ENCODE measurements at regions not wholly inside any gene's neighbourhood (a gene's known extent, or its start where the extent isn't known, plus 50 kb on each side); places are given as distances from the start of the nearest gene placed in this dataset.
"Not testable (repeated sequence)": the region's sequence is repeated elsewhere in the genome, so short reads cannot be mapped to it uniquely, and the experiment has no call there.

DNA sequence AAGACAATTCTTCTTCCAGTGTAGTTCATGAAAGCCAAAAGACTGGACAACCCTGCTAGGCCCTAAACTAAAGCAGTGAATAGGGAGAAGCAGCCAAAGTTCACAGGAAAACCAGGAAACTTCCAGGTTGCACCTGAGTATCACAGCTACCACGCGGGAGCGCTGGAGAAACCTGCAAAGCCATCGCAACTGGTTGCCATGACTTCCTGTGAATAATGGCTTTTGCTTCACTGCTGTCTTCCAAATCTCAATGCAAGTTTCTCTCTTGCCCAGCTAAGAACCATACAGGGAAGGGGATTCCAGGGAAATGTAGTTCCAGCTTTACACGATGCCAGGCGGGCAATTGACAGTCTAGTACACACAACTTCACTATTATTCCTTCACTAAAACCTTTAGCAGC is 114.1 kb downstream of the GXYLT1 start:
- no peak for DNase-seq (ENCODE audit: low spot score)

DNA sequence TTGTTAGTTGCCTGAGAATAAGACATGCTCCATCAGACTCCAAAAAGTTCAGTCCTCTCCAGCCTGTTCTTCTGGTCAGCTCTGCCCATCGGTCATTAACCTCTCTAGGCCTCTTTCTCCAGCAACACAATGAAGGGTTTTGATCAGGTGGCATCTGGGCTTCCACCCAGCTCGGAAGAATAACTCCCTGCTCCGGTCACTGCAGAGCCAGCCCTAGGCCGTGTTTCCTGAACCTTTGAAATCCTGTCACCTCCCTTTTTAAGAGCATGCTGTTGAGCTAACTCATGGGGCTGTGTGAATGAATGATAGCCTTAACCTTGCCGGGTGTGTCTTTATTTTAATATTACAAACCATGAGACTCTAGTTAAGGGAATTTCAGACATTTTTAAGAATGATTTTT is 117.1 kb downstream of the GXYLT1 start:
- DNase-seq (ENCODE audit: low spot score) = no peak

DNA sequence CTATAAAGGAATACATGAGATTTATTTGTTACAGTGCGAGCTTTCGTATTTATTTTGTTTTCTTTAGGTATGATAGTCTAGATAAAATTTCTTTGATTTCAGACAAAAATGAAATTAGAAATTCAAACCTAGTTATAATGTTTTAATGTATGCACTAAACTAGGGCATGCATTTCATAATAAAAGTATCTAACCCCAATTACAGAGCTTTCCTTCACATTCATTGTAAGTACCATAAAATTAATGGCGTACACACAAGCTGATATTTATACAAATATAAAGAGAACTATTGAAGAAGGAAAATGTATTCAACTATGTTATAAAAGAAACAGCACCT is 120.2 kb downstream of the GXYLT1 start:
- no peak for DNase-seq (ENCODE audit: low spot score)

DNA sequence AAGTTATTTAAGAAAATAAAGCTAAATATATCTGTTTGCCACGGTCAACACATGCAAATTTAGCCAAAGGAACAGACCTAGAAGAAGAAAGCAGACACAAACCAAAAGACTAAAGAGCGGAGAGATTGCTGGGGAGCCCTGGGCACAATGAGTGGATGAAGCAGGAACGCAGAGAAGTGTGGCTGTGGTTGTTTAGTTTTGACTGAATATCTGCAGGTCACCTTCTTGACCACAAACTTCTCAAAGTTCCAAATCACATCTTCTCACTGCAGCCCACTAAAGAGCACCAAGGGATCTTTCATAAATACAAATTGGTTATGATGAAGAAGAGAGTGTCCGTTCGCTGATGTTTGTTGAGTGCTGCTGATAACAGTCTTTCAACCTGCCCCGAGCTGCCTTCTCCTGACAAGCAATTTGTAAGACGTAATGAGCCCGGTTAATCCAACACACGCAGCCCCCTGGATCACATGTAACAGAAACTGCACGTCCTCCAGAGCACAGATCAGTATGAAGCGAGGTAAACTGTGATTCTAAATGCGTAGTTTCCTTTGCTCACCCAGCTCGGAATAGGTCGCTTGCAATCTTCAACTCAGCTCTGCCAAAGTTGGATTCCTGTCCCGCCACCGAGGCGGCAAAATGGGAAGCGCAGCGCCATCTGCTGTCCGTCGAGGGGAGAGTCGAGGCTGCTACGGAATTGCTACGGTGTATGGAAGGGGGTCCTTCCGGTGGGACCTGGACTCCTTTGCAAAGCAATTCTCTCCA is 120.8 kb downstream of the GXYLT1 start:
- peak; percentile 83 for DNase-seq (ENCODE audit: low spot score)

DNA sequence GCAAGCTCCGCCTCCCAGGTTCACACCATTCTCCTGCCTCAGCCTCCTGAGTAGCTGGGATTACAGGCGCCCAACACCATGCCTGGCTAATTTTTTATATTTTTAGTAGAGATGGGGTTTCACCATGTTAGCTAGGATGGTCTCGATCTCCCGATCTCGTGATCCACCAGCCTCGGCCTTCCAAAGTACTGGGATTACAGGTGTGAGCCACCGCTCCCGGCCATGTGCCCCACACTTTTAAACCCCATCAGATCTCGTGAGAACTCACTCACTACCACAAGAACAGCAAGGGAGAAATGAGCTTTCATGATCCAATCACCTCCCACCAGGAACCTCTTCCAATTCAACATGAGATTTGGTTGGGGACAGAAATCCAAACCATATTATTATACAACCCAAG is 122.7 kb downstream of the GXYLT1 start:
- not testable (repeated sequence) for DNase-seq (ENCODE audit: low spot score)

DNA sequence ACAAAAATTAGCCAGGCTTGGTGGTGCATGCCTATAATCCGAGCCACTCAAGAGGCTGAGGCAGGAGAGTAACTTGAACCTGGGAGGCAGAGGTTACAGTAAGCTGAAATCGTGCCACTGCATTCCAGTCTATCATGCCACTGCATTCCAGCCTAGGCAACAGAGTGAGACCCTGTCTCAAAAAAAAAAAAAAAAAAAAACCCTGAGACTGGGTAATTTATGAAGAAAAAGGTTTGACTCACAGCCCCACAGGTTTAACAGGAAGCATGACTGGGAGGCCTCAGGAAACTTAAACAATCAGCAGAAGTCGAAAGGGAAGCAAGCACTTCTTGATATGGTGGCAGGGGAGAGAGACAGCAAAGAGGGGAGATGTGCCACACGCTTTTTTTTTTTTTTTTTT is 123.2 kb downstream of the GXYLT1 start:
- DNase-seq (ENCODE audit: low spot score) = no peak

DNA sequence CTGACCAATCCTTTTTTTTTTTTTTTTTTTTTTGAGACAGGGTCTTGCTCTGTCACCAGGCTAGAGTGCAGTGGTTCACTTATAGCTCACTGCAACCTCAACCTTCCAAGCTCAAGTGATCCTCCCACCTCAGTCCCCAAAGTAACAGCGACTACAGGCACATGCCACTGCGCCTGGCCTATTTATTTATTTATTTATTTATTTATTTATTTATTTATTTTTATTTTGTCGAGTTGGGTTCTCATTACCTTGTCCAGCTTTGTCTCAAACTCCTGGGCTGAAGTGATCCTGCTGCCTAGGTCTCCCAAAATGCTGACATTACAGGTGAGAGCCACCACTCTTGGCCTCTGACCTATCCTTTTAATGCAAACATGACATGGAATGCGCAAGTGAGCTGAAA is 124.4 kb downstream of the GXYLT1 start:
- DNase-seq (ENCODE audit: low spot score) = no peak

DNA sequence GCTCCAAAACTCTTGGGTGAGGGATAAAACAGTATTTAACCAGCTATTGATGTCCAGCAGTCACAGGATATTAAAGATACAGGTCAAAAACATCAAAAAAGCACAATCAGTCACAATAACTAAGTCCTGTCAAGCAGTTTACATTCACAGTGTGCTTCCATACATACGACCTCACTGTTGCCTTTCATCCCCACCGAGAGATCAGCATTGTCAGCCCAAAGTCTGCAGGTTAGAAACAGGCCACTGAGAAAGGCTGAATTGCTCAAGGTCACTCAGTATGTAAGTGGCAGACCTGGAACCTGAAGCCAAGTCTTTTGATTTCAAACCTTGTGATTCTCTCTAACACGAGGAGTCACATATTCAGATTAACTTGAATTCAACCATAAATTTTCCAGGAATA is 124.9 kb downstream of the GXYLT1 start:
- DNase-seq (ENCODE audit: low spot score) = no peak

DNA sequence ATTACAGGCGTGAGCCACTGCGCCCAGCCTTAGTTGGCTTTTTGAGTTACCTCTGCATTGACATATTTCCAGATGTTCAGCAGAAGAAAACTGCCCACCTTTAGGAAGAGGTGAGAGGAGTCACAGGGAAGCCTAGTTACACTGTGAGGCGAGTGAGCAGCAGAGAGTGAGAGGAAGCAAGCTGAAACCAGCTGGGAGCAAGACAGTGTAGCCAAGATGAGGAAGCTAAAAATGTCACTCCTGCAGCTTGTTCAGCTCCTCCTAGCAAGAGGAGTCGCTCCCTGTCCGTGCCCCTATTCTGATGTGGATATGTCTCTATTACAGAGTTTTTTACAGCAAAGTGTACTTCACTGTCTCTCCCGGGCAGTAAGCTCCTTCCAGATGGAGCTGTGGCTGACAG is 127.6 kb downstream of the GXYLT1 start:
- DNase-seq (ENCODE audit: low spot score) = no peak

DNA sequence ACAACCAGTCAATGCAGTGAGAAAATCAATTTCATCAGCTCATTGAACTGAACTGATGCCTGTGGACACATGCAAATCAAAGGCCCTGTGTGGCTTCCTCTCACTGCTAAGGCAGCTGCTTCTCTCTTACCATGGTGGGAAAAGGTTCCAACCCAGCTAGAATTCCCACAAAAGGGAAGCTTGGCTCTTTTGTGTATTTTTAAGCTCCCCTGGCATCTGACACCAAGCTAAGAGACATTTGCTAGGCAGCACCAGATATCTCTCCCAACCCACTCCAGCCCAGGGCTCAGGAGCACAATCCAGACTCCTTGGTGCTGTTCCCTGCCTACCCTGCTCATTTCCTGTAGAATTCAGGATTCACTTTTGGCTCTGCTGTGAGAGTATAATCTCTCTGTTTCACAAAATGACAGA is 129.6 kb downstream of the GXYLT1 start:
- DNase-seq (ENCODE audit: low spot score) = no peak

DNA sequence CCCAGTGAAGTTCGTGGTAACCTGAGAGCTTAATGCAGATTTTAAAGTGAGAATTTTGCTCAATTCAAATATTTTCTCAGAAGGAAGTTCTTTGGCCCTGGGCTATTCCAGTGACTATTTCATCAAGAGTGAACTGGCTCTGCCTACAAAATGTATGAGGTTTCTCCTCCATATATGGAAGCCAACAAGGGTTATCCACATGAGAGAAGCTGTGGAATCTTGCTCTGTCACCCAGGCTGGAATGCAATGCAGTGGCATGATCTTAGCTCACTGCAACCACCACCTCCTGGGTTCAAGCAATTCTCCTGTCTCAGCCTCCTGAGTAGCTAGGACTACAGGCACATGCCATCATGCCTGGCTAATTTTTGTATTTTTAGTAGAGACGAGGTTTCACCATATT is 132.2 kb downstream of the GXYLT1 start:
- not testable (repeated sequence) for DNase-seq (ENCODE audit: low spot score)

DNA sequence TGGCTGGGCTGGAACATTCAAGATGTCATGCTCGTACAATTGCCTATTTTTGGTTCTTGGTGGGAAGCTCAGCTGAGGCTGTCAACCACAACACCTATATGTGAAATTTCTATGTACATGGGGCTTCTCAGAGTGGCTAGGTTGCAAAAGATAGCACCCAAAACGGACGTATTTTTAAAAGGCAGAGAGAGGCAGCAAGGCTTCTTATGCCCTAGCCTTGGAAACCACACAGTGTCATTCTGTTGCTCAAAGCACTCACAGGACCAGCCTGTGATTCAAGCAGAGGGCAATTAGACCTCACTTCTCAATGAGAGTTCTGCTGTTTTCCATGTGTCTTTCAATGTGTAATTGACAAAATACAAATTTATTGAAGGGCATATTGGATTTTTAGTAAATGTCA is 134.0 kb downstream of the GXYLT1 start:
- no peak for DNase-seq (ENCODE audit: low spot score)

DNA sequence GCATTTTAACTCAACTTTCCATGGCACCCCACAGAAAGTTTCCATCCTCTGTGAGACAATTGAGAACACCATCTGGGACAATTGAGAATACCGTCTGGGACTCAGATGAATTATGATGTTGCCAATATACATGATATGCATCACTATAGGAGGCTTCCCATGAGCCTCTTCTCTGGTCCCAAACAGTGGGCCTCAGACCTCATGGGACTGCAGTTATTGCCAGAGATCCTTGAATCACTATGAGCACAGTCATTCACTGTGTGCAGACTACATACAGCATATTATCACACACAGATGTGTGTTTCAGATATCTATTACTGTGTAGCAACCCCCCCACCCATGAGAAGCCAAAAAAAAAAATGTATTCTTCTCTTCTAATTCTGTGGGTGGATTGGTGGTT is 134.4 kb downstream of the GXYLT1 start:
- no peak for DNase-seq (ENCODE audit: low spot score)

DNA sequence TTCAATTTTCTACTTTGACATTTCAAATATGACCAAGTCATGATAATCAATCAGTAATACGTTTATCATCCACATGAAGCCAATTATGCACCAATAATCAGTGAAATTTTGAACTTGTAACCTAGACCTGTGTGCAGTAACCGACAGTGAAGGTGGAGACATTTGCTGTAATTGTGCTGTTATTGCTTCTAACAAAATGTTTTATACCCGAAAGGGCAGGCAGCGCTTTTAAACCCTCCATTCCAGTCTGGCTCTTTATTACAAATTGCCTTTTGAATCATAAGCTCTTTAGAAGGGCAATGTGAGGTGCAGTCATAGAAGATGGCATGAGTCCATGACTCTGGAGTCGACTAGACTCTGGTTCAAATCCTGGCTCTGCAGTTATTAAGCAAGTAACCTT is 135.7 kb downstream of the GXYLT1 start:
- DNase-seq (ENCODE audit: low spot score) = no peak

DNA sequence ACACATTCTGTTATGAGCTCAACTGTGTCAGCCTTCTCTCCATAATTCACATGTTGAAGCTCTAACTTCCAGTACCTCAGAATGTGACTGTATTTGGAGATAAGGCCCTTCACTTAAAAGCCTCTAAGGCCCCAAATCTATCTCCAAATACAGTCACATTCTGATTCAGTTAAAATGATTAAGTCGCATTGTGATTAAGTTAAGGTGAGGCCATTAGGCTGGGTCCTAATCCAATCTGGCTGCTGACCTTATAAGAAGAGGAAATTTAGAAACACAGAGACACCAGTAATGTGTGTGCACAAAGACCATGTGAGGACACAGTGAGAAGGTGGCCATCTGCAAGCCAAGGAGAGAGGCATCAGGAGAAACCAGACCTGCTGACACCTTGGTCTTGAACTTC is 141.6 kb downstream of the GXYLT1 start:
- no peak for DNase-seq (ENCODE audit: low spot score)

DNA sequence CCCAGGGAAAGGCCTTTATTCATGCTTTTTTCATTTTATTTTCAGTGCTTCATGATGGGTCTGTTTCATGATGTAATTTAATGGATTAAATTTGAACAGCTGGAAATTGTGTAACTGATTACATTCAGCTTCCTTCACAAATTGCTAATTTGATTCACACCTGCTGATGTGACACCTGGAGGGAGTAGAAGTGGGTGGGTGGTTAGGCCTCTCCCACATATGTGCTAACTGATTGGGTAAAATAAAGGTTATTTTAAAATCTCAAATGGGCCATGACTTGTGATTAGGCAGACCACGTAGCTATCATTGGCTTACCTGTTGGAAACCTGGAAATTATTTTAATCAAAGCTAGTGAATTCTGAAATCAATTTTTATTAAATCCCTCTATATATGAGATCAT is 142.1 kb downstream of the GXYLT1 start:
- DNase-seq (ENCODE audit: low spot score) = no peak

DNA sequence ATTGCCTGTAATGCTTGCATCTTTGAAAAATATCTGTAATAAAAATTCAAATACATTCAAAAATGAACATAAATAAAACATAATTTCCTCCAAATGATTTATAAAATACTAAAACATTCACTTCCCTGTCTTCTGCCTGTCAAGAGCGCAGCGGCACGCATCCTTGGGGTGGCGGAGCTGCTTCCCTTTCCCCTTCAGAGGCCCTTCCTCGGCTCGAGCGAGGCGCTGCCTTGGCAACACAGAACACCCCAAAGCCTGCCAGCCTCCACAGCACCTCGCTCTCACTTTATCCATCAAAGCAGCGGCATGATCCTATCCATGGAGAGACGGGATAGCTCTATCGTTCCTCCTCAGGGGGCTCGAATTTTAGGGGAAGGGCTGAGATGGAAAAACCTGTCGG is 146.2 kb downstream of the GXYLT1 start:
- no peak for DNase-seq (ENCODE audit: low spot score)

DNA sequence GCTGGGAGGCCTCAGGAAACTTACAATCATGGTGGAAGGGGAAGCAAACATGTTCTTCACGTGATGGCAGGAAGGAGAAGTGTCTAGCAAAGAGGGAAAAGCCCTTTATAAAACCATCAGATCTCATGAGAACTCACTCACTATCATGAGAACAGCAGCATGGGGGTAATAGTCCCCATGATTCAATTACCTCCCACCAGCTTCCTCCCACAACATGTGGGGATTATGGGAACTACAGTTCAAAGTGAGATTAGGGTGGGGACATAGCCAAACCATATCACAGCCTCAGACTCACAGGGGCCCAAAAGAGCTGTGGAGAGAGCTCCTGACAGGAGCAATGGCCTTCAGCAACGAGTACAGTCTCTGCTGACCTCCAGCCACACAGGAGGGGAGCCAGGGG is 151.4 kb downstream of the GXYLT1 start:
- DNase-seq (ENCODE audit: low spot score) = no peak

DNA sequence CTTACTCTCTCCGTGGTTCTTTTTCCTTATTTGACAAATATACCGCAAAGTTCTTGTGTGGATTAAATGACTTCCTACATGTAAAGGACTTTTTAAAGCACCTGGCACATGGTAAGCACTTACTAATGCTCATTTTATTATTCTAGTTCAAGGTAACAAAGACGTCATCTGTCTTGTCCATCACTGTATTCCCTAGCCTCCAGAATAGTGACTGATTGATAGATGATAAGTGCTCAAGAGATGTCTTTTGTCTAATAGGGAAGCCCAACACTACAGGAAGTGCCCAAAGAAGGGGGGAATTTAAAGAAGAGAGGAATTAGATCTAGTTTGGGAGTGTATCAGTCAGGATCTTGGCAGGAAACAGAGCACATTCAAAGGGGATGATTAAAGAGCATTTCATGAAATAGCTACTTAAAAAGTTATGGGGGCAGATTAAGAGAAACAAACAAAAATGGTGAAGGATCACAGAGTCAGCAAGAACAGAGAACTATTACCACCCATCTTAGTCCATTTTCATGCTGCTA is 151.9 kb downstream of the GXYLT1 start:
- DNase-seq (ENCODE audit: low spot score) = no peak

DNA sequence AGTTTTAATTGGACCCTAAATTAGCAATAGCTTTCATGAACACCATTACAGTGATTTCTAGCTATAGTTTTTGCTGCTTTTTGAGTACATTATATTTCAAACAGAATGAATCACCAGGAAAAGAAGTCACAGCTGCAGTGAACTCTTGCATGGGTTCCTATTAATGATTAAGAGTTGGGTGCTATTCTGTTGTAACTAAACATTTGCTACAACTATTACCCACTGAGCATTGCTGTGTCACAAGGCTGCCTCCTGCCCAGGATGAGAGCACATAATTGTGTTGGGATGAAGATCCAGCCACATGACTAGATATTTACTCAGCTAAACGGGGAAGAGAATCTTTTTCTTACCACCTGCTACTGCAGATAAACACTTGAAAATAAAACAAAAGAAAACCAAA is 152.7 kb downstream of the GXYLT1 start:
- DNase-seq (ENCODE audit: low spot score) = no peak

DNA sequence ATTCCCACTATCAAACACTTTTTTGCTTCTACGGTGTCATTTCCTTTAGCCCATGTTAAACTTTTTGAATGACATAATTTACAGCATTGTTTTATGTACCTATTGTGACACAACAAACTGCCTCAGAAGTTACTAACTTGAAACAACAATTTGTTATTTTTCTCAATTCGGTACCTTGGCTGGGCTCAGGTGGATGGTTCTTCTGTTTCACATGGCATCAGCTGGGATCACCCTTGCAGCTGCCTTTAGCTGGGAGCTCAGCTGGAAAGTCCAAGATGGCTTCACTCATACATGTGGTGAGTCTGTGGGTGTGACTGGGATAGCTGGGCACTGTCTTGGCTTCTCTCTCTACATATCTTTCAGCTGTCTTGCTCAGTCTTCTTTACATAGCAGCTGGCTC is 156.0 kb downstream of the GXYLT1 start:
- no peak for DNase-seq (ENCODE audit: low spot score)

DNA sequence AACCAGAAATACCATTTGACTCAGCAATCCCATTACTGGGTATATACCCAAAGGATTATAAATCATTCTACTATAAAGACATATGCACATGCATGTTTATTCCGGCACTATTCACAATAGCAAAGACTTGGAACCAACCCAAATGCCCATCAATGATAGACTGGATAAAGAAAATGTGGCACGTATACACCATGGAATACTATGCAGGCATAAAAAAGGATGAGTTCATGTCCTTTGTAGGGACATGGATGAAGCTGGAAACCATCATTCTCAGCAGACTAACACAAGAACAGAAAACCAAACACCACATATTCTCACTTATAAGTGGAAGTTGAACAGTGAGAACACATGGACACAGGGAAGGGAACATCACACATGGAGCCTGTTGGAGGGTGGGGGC is 158.2 kb downstream of the GXYLT1 start:
- not testable (repeated sequence) for DNase-seq (ENCODE audit: low spot score)

DNA sequence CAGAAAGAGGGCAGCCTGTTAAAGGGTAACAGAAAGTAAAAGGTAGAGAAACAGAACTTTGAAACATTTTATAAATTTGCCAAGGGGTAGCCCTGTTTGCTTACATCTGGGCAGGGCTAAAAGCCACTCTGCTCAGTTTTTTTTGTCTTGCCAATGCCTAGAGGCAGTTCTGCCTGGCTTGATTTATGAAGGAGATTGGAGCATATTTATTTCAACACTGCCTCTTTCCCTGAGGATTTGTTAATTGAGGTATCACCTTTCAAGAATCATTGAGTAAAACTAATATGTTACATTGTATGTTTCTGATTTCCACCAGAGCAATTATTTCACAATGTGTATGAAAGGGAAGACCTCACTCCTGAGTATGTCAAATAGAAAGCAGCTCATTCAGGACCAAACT is 160.8 kb downstream of the GXYLT1 start:
- no peak for DNase-seq (ENCODE audit: low spot score)

DNA sequence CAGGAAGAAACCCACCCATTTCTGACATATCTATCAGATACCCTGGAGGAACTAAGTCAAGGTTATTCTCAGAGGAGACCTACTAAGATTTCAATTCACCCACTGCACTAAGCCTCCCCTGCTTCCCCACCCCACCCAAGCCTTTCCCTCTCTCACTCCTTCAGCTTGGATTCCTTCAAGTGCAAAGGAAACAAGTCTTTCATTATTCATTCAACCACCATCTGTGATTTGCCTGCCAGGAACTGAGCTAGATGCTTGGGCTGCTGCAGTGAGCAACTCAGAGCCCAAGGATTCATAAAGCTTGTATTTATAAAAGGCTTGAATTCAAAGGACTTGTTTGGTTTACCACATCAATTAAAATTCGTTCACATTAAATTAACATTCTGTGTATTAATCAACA is 161.3 kb downstream of the GXYLT1 start:
- DNase-seq (ENCODE audit: low spot score) = no peak

DNA sequence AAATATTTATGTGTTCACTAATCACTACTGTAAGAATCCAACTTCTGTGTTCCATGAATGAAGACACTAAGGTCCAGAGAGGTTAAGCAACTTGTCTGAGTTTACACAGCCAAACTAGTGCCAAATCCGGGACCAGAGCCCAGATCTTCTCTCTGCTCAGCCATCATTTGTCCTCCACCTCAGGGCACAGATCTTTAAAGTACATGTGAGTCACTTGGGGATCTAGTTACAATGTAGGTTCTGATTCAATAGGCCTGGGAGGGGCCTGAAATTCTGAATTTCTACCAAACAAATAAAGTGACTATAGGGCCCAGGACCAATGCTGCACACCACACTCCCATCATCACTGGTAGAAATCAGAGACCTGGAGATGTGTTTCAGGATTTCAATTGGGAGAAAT is 162.9 kb downstream of the GXYLT1 start:
- DNase-seq (ENCODE audit: low spot score) = no peak
